ENCODE measurements at regions not wholly inside any gene's neighbourhood (a gene's known extent, or its start where the extent isn't known, plus 50 kb on each side); places are given as distances from the start of the nearest gene placed in this dataset.

DNA sequence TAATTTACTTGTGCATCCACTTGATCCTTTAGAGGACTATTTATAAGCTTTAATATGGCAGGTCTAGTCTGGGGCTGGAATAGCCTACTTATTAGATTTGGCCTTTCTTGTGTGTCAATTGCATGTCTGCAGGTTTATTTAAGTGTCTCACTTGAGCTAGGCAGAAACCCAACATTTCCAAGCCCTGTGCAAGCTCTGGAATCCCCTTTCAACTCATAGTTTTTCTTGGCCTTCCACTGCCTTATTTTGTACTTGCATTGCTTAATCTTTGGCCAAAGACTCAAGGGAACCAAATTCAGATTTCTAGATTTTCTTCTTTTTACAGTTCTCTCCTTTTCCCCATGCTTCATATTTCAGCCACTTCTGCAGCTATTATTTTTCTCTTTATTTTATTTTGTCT lies 102.4 kb upstream of the RFX3 start:
- no peaks in the 10 kb centered on the region for H3K27me3 ChIP-seq (ENCODE audit: insufficient read depth, low read length)
- no peak overlapping the region for H2AFZ ChIP-seq (ENCODE audit: low read depth, low read length)
- no peaks in the 10 kb centered on the region for H3K36me3 ChIP-seq (ENCODE audit: insufficient read depth, low read length)
- no peaks in the 10 kb centered on the region for H3K4me1 ChIP-seq (ENCODE audit: insufficient read depth, low read length)
- no peak overlapping the region for H3K4me3 ChIP-seq (ENCODE audit: low read length)
- no peaks in the 10 kb centered on the region for H3K9me3 ChIP-seq (ENCODE audit: low read length)

DNA sequence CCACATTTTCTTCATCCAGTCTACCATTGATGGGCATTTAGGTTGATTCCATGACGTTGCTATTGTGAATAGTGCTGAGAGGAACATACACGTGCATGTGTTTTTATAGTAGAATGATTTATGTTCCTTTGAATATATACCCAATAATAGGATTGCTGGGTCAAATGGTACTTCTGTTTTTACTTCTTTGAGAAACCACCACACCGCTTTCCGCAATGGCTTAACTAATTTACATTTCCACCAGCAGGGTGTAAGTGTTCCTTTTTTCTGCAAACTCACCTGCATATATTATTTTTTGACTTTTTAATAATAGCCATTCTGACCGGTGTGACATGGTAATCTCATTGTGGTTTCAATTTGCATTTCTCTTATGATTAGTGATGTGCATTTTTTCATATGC lies 82.2 kb upstream of the RFX3 start:
- Histone ChIP-seq H3K4me3 (ENCODE audit: low read length) (no peak overlapping the region), H3K27me3 (ENCODE audit: insufficient read depth, low read length) (no peaks in the 10 kb centered on the region), H2AFZ (ENCODE audit: low read depth, low read length) (no peak overlapping the region), H3K9me3 (ENCODE audit: low read length) (no peaks in the 10 kb centered on the region), H3K4me1 (ENCODE audit: insufficient read depth, low read length) (no peaks in the 10 kb centered on the region), H3K36me3 (ENCODE audit: insufficient read depth, low read length) (no peaks in the 10 kb centered on the region)

- Histone ChIP-seq H3K36me3 (ENCODE audit: insufficient read depth, low read length) (no peaks in the 10 kb centered on the region), H2AFZ (ENCODE audit: low read depth, low read length) (no peak overlapping the region), H3K4me1 (ENCODE audit: insufficient read depth, low read length) (no peaks in the 10 kb centered on the region), H3K9me3 (ENCODE audit: low read length) (peaks cover 2% of the 10 kb centered on the region), H3K4me3 (ENCODE audit: low read length) (no peak overlapping the region), H3K27me3 (ENCODE audit: insufficient read depth, low read length) (no peaks in the 10 kb centered on the region)
These were observed 74.9 kb upstream of the RFX3 start for GRCh38 chr9:3600672-3601071.

DNA sequence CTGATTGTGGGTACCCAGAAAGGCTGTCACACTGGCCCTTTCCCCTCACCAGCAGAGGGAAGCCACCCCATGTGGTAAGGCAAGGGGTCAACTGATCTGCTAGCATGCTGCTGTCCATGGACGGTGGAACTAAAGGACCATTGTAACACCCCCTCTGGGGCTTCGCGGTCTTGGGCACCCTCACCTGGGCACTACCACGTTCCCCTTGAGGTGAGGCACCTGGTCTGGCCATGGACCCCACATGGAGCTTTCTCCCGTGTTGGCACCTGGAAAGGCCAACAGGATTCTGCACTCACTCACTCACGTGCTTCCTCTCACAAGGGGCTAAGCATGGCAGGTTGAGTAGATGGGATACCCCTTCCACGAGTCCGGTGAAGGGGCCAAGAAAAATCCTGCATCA lies 72.0 kb upstream of the RFX3 start:
- Histone ChIP-seq H3K36me3 (ENCODE audit: insufficient read depth, low read length) (no peaks in the 10 kb centered on the region), H3K4me1 (ENCODE audit: insufficient read depth, low read length) (no peaks in the 10 kb centered on the region), H2AFZ (ENCODE audit: low read depth, low read length) (no peak overlapping the region), H3K9me3 (ENCODE audit: low read length) (peaks cover 2% of the 10 kb centered on the region), H3K4me3 (ENCODE audit: low read length) (no peak overlapping the region), H3K27me3 (ENCODE audit: insufficient read depth, low read length) (no peaks in the 10 kb centered on the region)

GRCh38 chr9:3586066-3586465 lies 60.3 kb upstream of the RFX3 start:
- no peak overlapping the region for H2AFZ ChIP-seq (ENCODE audit: low read depth, low read length)
- peaks cover 3% of the 10 kb centered on the region for H3K9me3 ChIP-seq (ENCODE audit: low read length)
- H3K27me3 ChIP-seq (ENCODE audit: insufficient read depth, low read length) = no peaks in the 10 kb centered on the region
- H3K4me3 ChIP-seq (ENCODE audit: low read length) = no peak overlapping the region
- H3K36me3 ChIP-seq (ENCODE audit: insufficient read depth, low read length) = no peaks in the 10 kb centered on the region
- H3K4me1 ChIP-seq (ENCODE audit: insufficient read depth, low read length) = no peaks in the 10 kb centered on the region

GRCh38 chr9:3585606-3586005 lies 59.8 kb upstream of the RFX3 start:
- Histone ChIP-seq H3K36me3 (ENCODE audit: insufficient read depth, low read length) (no peaks in the 10 kb centered on the region), H3K9me3 (ENCODE audit: low read length) (peaks cover 3% of the 10 kb centered on the region), H3K4me3 (ENCODE audit: low read length) (no peak overlapping the region), H3K4me1 (ENCODE audit: insufficient read depth, low read length) (no peaks in the 10 kb centered on the region), H2AFZ (ENCODE audit: low read depth, low read length) (no peak overlapping the region), H3K27me3 (ENCODE audit: insufficient read depth, low read length) (no peaks in the 10 kb centered on the region)

DNA sequence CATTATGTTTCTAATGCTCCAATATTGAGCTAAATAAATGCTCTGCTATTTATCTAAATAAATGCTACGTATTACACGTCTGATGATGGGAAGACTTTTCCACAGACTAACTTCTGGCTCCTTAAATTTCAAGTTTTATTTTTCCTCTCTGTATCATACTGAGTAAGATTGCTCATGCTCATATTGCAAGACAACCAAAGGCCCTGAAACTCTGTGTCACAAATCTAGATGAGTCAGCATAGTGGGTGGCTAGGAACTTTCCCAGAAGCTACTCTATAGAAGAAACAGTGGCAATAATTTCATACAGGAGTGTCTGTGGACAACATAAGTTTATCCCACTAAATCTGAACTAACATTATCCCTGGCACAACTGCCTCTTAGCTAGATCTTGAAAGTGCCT lies 53.0 kb upstream of the RFX3 start:
- Histone ChIP-seq H3K9me3 (ENCODE audit: low read length) (peaks cover 6% of the 10 kb centered on the region), H3K36me3 (ENCODE audit: insufficient read depth, low read length) (no peaks in the 10 kb centered on the region), H3K27me3 (ENCODE audit: insufficient read depth, low read length) (no peaks in the 10 kb centered on the region), H3K4me3 (ENCODE audit: low read length) (no peak overlapping the region), H3K4me1 (ENCODE audit: insufficient read depth, low read length) (no peaks in the 10 kb centered on the region), H2AFZ (ENCODE audit: low read depth, low read length) (no peak overlapping the region)

DNA sequence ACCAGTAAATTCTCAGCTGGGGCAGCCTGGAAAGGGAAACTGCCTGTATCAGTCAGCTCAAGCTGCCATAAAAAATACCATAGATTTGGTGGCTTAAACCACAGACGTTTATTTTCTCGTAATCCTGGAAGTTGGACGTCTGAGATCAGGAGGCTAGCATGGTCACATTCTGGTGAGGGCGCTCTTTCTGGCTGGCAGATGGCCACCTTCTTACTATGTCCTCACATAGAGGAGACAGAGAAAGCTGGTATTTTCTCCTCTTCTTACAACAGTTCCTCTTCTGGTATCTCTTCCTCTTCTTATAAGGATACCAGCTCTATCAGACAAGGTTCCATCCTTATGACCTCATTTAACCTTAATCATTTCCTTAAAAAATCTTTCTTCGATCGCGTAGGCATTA lies 50.5 kb upstream of the RFX3 start:
- H3K9me3 ChIP-seq (ENCODE audit: low read length) = peaks cover 6% of the 10 kb centered on the region
- no peaks in the 10 kb centered on the region for H3K36me3 ChIP-seq (ENCODE audit: insufficient read depth, low read length)
- no peaks in the 10 kb centered on the region for H3K4me1 ChIP-seq (ENCODE audit: insufficient read depth, low read length)
- H2AFZ ChIP-seq (ENCODE audit: low read depth, low read length) = no peak overlapping the region
- H3K27me3 ChIP-seq (ENCODE audit: insufficient read depth, low read length) = no peaks in the 10 kb centered on the region
- H3K4me3 ChIP-seq (ENCODE audit: low read length) = no peak overlapping the region

DNA sequence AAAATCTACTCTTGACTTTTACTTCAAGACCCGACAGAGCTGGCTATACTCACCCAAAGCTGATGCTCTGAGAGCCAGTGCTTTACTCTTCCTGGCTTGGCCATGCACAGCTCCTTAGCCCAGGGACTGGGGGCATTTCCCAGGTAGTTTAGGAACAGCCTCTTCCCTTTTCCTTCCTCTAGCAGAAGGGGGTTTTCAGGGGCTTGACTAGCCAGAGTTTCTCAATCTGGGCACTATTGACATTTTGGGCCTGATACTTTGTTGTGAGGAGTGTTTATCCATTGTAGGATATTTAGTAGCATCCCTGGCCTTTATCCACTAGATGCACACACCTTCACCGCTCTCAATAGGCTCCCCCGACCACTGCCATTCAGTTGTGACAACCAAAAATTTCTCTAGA lies 50.0 kb upstream of the RFX3 start:
- H3K4me3 ChIP-seq (ENCODE audit: low read length) = no peak overlapping the region
- no peaks in the 10 kb centered on the region for H3K36me3 ChIP-seq (ENCODE audit: insufficient read depth, low read length)
- H3K4me1 ChIP-seq (ENCODE audit: insufficient read depth, low read length) = no peaks in the 10 kb centered on the region
- peaks cover 3% of the 10 kb centered on the region for H3K9me3 ChIP-seq (ENCODE audit: low read length)
- H3K27me3 ChIP-seq (ENCODE audit: insufficient read depth, low read length) = no peaks in the 10 kb centered on the region
- H2AFZ ChIP-seq (ENCODE audit: low read depth, low read length) = no peak overlapping the region

All from neuron (in vitro differentiated cells).